HEK293 (cell line): ENCODE measurements at regions not wholly inside any gene's neighbourhood (a gene's known extent, or its start where the extent isn't known, plus 50 kb on each side); places are given as distances from the start of the nearest gene placed in this dataset.

Experiments
- CTCF ChIA-PET: fragments of 350-600 bp; formaldehyde crosslinking; extraction: SDS; loops from one replicate; lab custom pipeline; 2021; ENCODE audit warnings: antibody characterized with exemption; lab: Yijun Ruan, JAX
- POLR2A ChIA-PET: fragments of 300-600 bp; formaldehyde crosslinking; extraction: SDS; loops from one replicate; lab custom pipeline; 2020; ENCODE audit warnings: antibody characterized with exemption, inconsistent platforms; lab: Yijun Ruan, JAX
- H3K27ac ChIP-seq: fragments of 200-500 bp; sonication (Bioruptor generic); 2 replicates; pipeline ENCODE4 v1.5.1; 2014; ENCODE audit warnings: low read depth, low read length, control low read depth, inconsistent platforms; ENCODE audit errors: extremely low read depth
- H3K36me3 ChIP-seq, 2 experiments: fragments of 200-500 bp in 1 of 2; sonication (Bioruptor generic) in 1 of 2; 1 replicate in 1 of 2; 2 replicates in 1 of 2; pipeline ENCODE4 v1.5.1; 2014 to 2017; ENCODE audit warnings: inconsistent platforms in 2 of 2, low read length in 2 of 2; ENCODE audit not compliant: control insufficient read depth in 2 of 2, insufficient read depth in 1 of 2
- H3K4me1 ChIP-seq: fragments of 200-500 bp; sonication (Bioruptor generic); 2 replicates; pipeline ENCODE4 v1.5.1; 2014; ENCODE audit warnings: mild to moderate bottlenecking, low read length, inconsistent platforms; ENCODE audit not compliant: control insufficient read depth, insufficient read depth
- H3K4me3 ChIP-seq: 2 replicates; pipeline ENCODE4 v1.5.1; 2011; ENCODE audit warnings: low read depth, mild to moderate bottlenecking, control low read depth, low read length, moderate library complexity
- H3K9me3 ChIP-seq: fragments of 200-500 bp; sonication (Bioruptor generic); 2 replicates; pipeline ENCODE4 v1.5.1; 2014; ENCODE audit warnings: low read depth, low read length, inconsistent platforms; ENCODE audit not compliant: control insufficient read depth, insufficient read depth
- INSM2 ChIP-seq: fragments of 450-650 bp; formaldehyde crosslinking; IDR thresholded peaks from 2 replicates; pipeline ENCODE4 v1.5.1; 2016; ENCODE audit warnings: missing biosample characterization, missing genetic modification characterization
- ZBTB11 ChIP-seq: fragments of 450-650 bp; formaldehyde crosslinking; conservative IDR thresholded peaks from 2 replicates; pipeline ENCODE4 v1.5.1; 2016; ENCODE audit warnings: low read depth, missing biosample characterization, missing genetic modification characterization
- ZNF24 ChIP-seq: fragments of 450-650 bp; formaldehyde crosslinking; IDR thresholded peaks from 2 replicates; pipeline ENCODE4 v1.5.1; 2016; ENCODE audit warnings: missing biosample characterization, missing genetic modification characterization
- ZNF266 ChIP-seq: fragments of 450-650 bp; formaldehyde crosslinking; IDR thresholded peaks from 2 replicates; pipeline ENCODE4 v1.5.1; 2016; ENCODE audit warnings: missing biosample characterization, missing genetic modification characterization, low read depth
- ZNF362 ChIP-seq: fragments of 450-650 bp; formaldehyde crosslinking; IDR thresholded peaks from 2 replicates; pipeline ENCODE4 v1.5.1; 2016; ENCODE audit warnings: missing biosample characterization, missing genetic modification characterization
- ZNF449 ChIP-seq: fragments of 450-650 bp; formaldehyde crosslinking; IDR thresholded peaks from 2 replicates; pipeline ENCODE4 v1.5.1; 2017; ENCODE audit warnings: missing biosample characterization, mild to moderate bottlenecking, missing genetic modification characterization, moderate library complexity
- ZNF544 ChIP-seq: fragments of 450-650 bp; formaldehyde crosslinking; IDR thresholded peaks from 2 replicates; pipeline ENCODE4 v1.5.0; 2017; ENCODE audit warnings: missing biosample characterization, missing genetic modification characterization
- ZNF571 ChIP-seq: fragments of 450-650 bp; formaldehyde crosslinking; IDR thresholded peaks from 2 replicates; pipeline ENCODE4 v1.5.0; 2017; ENCODE audit warnings: missing biosample characterization, missing genetic modification characterization
- ZNF626 ChIP-seq: fragments of 450-650 bp; sonication (Bioruptor Pico); formaldehyde crosslinking; IDR thresholded peaks from 2 replicates; pipeline ENCODE4 v1.5.1; 2018; ENCODE audit warnings: missing biosample characterization, missing genetic modification characterization, inconsistent platforms
- ZNF664 ChIP-seq: fragments of 450-650 bp; formaldehyde crosslinking; IDR thresholded peaks from 2 replicates; pipeline ENCODE4 v1.5.1; 2016; ENCODE audit warnings: missing biosample characterization, missing genetic modification characterization
- ZSCAN30 ChIP-seq: fragments of 450-650 bp; IDR thresholded peaks from 2 replicates; pipeline ENCODE4 v1.5.1; 2018; ENCODE audit warnings: missing biosample characterization, mild to moderate bottlenecking, missing genetic modification characterization, moderate library complexity

GRCh38 chrX:51825436-51825835 lies 68.0 kb upstream of the MAGED1 start:
- H3K27ac ChIP-seq: no peak overlapping the region
- ChIA-PET POLR2A (no interaction called here), CTCF (interaction anchor here (0.6 to 0.9 kb wide), 2 partner anchors 35 to 728 kb away, joined by 4 to 6 read pairs; no protein-coding TSS in a partner anchor)
- H3K4me3 ChIP-seq: no peak overlapping the region
- TF ChIP-seq ZNF24 (tag by site-specific recombination) (no peak), ZBTB11 (tag by site-specific recombination) (no peak), ZNF571 (tag by site-specific recombination) (no peak), INSM2 (no peak), ZNF362 (no peak), ZSCAN30 (tag by site-specific recombination) (no peak)
- TF ChIP-seq, all 188 proteins: peak for 0
- H3K9me3 ChIP-seq: no peaks in the 10 kb centered on the region
- H3K4me1 ChIP-seq: no peaks in the 10 kb centered on the region
- no peaks in the 10 kb centered on the region for H3K36me3 ChIP-seq

- Histone ChIP-seq H3K27ac (no peak overlapping the region), H3K36me3 (no peaks in the 10 kb centered on the region), H3K4me1 (no peaks in the 10 kb centered on the region), H3K9me3 (no peaks in the 10 kb centered on the region), H3K4me3 (no peak overlapping the region)
- TF ChIP-seq ZNF266 (tag by site-specific recombination): no peak
- TF ChIP-seq ZBTB11 (tag by site-specific recombination): no peak
- no peak for TF ChIP-seq ZNF449 (tag by site-specific recombination)
- no peak for TF ChIP-seq ZNF544
- no peak for TF ChIP-seq ZNF626 (tag by site-specific recombination)
- no peak for TF ChIP-seq ZNF664 (tag by site-specific recombination)
- CTCF ChIA-PET: no interaction called here
- POLR2A ChIA-PET: no interaction called here
Observed at GRCh38 chrX:51834076-51834475, 59.3 kb upstream of the MAGED1 start.
